Astrocyte (in vitro differentiated cells and primary cell): ENCODE measurements at regions not wholly inside any gene's neighbourhood (a gene's known extent, or its start where the extent isn't known, plus 50 kb on each side); places are given as distances from the start of the nearest gene placed in this dataset.

Source experiments
- DNase-seq: peaks from one replicate; pipeline ENCODE4 v3.0.0-alpha.2; 2010; ENCODE audit warnings: low read depth
- FAIRE-seq: peaks from 2 replicates; lab custom pipeline; 2011; peaks lifted over from hg19 to GRCh38; lab: Jason Lieb, UNC
- H2AFZ ChIP-seq: 2 replicates; pipeline ENCODE4 v1.6.0; 2012; ENCODE audit warnings: low read depth, low read length, inconsistent platforms
- H3K27ac ChIP-seq: 2 replicates; pipeline ENCODE4 v1.5.1; 2011; ENCODE audit warnings: low read depth, low read length, inconsistent platforms
- H3K27me3 ChIP-seq: 2 replicates; pipeline ENCODE4 v1.6.0; 2011; ENCODE audit warnings: low read length, inconsistent platforms; ENCODE audit not compliant: insufficient read depth
- H3K36me3 ChIP-seq: 2 replicates; pipeline ENCODE4 v1.5.1; 2011; ENCODE audit warnings: low read length, inconsistent platforms; ENCODE audit not compliant: insufficient read depth
- H3K4me1 ChIP-seq: 2 replicates; pipeline ENCODE4 v1.5.1; 2011; ENCODE audit warnings: low read length, inconsistent platforms; ENCODE audit not compliant: insufficient read depth
- H3K4me2 ChIP-seq: 2 replicates; pipeline ENCODE4 v1.6.0; 2012; ENCODE audit warnings: low read length, inconsistent platforms
- H3K4me3 ChIP-seq: 2 replicates; pipeline ENCODE4 v1.5.1; 2011; ENCODE audit warnings: low read depth, mild to moderate bottlenecking, low read length, inconsistent platforms; ENCODE audit not compliant: insufficient read depth
- H3K79me2 ChIP-seq: 2 replicates; pipeline ENCODE4 v1.6.0; 2012; ENCODE audit warnings: mild to moderate bottlenecking, low read length, inconsistent platforms; ENCODE audit not compliant: insufficient read depth
- H3K9ac ChIP-seq: 2 replicates; pipeline ENCODE4 v1.6.0; 2012; ENCODE audit warnings: mild to moderate bottlenecking, low read length, inconsistent platforms
- H3K9me3 ChIP-seq: 2 replicates; pipeline ENCODE4 v1.5.1; 2012; ENCODE audit warnings: low read depth, mild to moderate bottlenecking, low read length, inconsistent platforms; ENCODE audit not compliant: insufficient read depth
- H4K20me1 ChIP-seq: 2 replicates; pipeline ENCODE4 v1.6.0; 2012; ENCODE audit warnings: low read length, inconsistent platforms; ENCODE audit not compliant: insufficient read depth
- H3K27ac Mint-ChIP-seq: one replicate; pipeline ENCODE4 v1.8.0; 2021; ENCODE audit warnings: mild to moderate bottlenecking, mixed read lengths; ENCODE audit not compliant: unreplicated experiment
- H3K27me3 Mint-ChIP-seq: one replicate; pipeline ENCODE4 v1.8.0; 2021; ENCODE audit warnings: low read depth, mixed read lengths; ENCODE audit not compliant: unreplicated experiment
- H3K36me3 Mint-ChIP-seq: one replicate; pipeline ENCODE4 v1.8.0; 2021; ENCODE audit warnings: low read depth, mixed read lengths; ENCODE audit not compliant: unreplicated experiment
- H3K4me1 Mint-ChIP-seq: one replicate; pipeline ENCODE4 v1.8.0; 2021; ENCODE audit warnings: low read depth, mixed read lengths; ENCODE audit not compliant: unreplicated experiment
- H3K4me3 Mint-ChIP-seq: one replicate; pipeline ENCODE4 v1.8.0; 2021; ENCODE audit warnings: mild to moderate bottlenecking, moderate library complexity, mixed read lengths; ENCODE audit not compliant: unreplicated experiment
- H3K9me3 Mint-ChIP-seq: one replicate; pipeline ENCODE4 v1.8.0; 2021; ENCODE audit warnings: mild to moderate bottlenecking, mixed read lengths; ENCODE audit not compliant: unreplicated experiment
- CTCF ChIP-seq: IDR thresholded peaks from 2 replicates; pipeline ENCODE4 v1.5.1; 2011; ENCODE audit warnings: low read depth, mild to moderate bottlenecking, inconsistent platforms, low read length, moderate library complexity; ENCODE audit not compliant: insufficient read depth
- EZH2 ChIP-seq: IDR thresholded peaks from 2 replicates; pipeline ENCODE4 v1.6.1; 2012; ENCODE audit warnings: mild to moderate bottlenecking, low read length, inconsistent platforms; ENCODE audit not compliant: insufficient read depth

DNA sequence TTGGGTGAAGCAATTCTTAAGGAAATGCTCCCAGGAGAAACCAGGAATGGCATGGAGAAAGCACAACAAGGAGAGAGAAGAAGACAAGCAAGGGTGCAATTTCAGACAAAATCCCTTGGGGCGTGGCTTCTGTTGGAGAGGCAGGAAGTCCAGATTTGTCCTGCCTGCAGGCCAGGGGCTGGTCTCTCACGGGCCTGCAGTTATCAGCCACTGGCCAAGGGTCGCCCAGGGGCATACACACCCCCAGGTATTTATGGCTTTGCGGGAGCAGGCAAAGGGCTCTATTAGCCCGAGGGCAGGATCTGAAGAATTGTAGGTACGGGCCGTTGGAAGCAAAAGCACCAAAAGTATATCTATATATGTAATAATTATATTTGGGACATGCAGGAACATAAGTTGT lies 87.7 kb downstream of the IYD start:
- no peaks in the 10 kb centered on the region for H3K9me3 ChIP-seq

GRCh38 chr6:150456902-150457643 lies 88.3 kb downstream of the IYD start:
- DNase-seq (no peak), FAIRE-seq (no peak)
- no peak overlapping the region for H3K4me2 ChIP-seq
- H3K9me3 ChIP-seq, result no peaks in the 10 kb centered on the region
- H3K27me3 ChIP-seq, result no peaks in the 10 kb centered on the region
- H4K20me1 ChIP-seq, result no peaks in the 10 kb centered on the region
- no peak overlapping the region for H3K27ac ChIP-seq
- no peak overlapping the region for H3K9ac ChIP-seq
- no peak for TF ChIP-seq CTCF
- TF ChIP-seq EZH2, result no peak
- Mint-ChIP-seq H3K36me3 (peaks cover 2% of the 10 kb centered on the region), H3K4me1 (no peaks in the 10 kb centered on the region), H3K9me3 (peaks cover 5% of the 10 kb centered on the region), H3K27me3 (peaks cover 37% of the 10 kb centered on the region), H3K4me3 (no peak overlapping the region), H3K27ac (no peak overlapping the region)
- H3K4me3 ChIP-seq, result no peak overlapping the region
- no peak overlapping the region for H2AFZ ChIP-seq
- no peaks in the 10 kb centered on the region for H3K79me2 ChIP-seq
- H3K36me3 ChIP-seq, result no peaks in the 10 kb centered on the region
- no peaks in the 10 kb centered on the region for H3K4me1 ChIP-seq

More for the DNA sequence above, 87.7 kb downstream of the IYD start:
- H3K36me3 Mint-ChIP-seq, result peaks cover 2% of the 10 kb centered on the region
- H3K9me3 Mint-ChIP-seq, result peaks cover 2% of the 10 kb centered on the region
- Histone ChIP-seq H3K36me3 (no peaks in the 10 kb centered on the region), H3K79me2 (no peaks in the 10 kb centered on the region), H2AFZ (no peak overlapping the region), H4K20me1 (no peaks in the 10 kb centered on the region), H3K4me3 (no peak overlapping the region), H3K27ac (no peak overlapping the region), H3K9ac (no peak overlapping the region), H3K4me1 (no peaks in the 10 kb centered on the region), H3K27me3 (no peaks in the 10 kb centered on the region), H3K4me2 (no peak overlapping the region)
- no peaks in the 10 kb centered on the region for H3K4me1 Mint-ChIP-seq
- peaks cover 40% of the 10 kb centered on the region for H3K27me3 Mint-ChIP-seq
- TF ChIP-seq EZH2 (no peak), CTCF (no peak)
- no peak for FAIRE-seq
- H3K4me3 Mint-ChIP-seq, result no peak overlapping the region
- DNase-seq, result no peak
- H3K27ac Mint-ChIP-seq, result no peak overlapping the region

DNA sequence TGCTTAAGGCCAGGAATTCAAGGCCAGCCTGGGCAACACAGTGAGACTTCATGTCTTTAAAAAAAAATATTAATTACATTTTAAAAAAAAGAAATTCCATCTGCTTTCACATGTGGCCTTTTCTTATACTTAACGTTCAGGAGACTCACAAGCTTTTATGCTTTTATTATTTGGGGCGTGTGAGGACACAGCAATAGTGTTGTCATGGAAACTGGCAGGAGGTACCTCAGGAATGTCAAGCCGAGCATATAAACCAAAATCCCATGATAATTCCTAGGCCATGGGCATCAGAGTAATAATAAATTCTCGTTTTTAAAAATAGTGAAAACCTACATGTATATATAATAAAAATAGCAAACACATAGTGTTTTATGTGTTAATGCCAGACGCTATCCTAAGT lies 89.8 kb downstream of the IYD start:
- Histone ChIP-seq H3K4me2 (no peak overlapping the region), H3K27me3 (no peaks in the 10 kb centered on the region), H3K4me3 (no peak overlapping the region), H3K9ac (no peak overlapping the region), H3K36me3 (no peaks in the 10 kb centered on the region), H2AFZ (no peak overlapping the region), H3K27ac (no peak overlapping the region), H3K4me1 (no peaks in the 10 kb centered on the region), H3K9me3 (peaks cover 4% of the 10 kb centered on the region), H4K20me1 (no peaks in the 10 kb centered on the region), H3K79me2 (no peaks in the 10 kb centered on the region)
- H3K27me3 Mint-ChIP-seq, result peaks cover 40% of the 10 kb centered on the region
- FAIRE-seq (no peak), DNase-seq (no peak)
- no peak overlapping the region for H3K27ac Mint-ChIP-seq
- H3K36me3 Mint-ChIP-seq, result peaks cover 3% of the 10 kb centered on the region
- H3K4me3 Mint-ChIP-seq, result no peak overlapping the region
- no peaks in the 10 kb centered on the region for H3K4me1 Mint-ChIP-seq
- TF ChIP-seq EZH2, result no peak
- TF ChIP-seq CTCF, result no peak
- H3K9me3 Mint-ChIP-seq, result peaks cover 12% of the 10 kb centered on the region
